T-helper 1 cell treated with Interleukin-12 subunit alpha and Interleukin-12 subunit beta and Interleukin-4 antibody, amounts not matched to agents 30 ng/mL and 1 ng/mL, for 36 hours (primary cell): ENCODE measurements at regions not wholly inside any gene's neighbourhood (a gene's known extent, or its start where the extent isn't known, plus 50 kb on each side); places are given as distances from the start of the nearest gene placed in this dataset.

Experiments used
- intact Hi-C: fragments of 100-400 bp; cut with micrococcal nuclease; formaldehyde crosslinking; loops from one replicate; pipeline ENCODE4 v1.15.1; 2024

- intact Hi-C loops: no loop called here
Observed at GRCh38 chr15:98266295-98266694, 305.8 kb downstream of the ARRDC4 start.

DNA sequence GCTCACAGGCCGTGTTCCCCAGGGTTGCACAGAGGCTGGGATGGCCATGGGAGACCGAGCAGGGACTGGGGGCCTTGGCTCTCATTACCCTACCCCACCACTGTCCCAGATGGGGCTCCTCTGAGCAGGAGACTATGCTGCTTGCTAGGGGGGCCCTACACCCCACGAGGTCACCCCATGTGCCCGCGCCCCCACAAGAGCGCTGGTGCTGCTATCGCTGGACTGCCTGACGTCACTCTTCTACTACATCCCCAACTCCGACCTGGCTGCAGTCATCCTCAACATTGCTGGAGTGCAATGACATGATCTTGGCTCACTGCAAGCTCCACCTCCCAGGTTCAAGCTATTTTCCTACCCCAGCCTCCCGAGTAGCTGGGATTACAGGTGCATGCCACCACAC, 307.7 kb downstream of the ARRDC4 start:
- intact Hi-C loops: no loop called here

DNA sequence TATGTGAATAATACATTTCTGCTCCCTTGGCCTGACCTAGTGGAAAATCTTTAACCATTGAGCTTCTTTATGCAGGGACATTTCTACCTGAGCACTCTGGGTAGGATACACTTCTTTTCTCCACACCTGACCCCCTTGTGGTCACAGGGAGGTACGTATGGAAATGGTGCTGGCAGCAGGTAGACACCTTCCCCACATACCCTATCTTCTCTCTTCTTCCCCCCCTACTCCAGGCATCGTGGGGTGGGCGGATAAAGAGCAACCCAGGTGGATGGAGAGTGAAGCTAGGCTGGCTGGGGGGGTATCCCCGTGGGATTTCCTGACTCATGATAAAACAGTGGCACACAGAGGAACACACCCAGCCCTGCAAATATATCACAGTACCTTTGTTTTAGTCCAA, 312.1 kb downstream of the ARRDC4 start:
- intact Hi-C loops: no loop called here

DNA sequence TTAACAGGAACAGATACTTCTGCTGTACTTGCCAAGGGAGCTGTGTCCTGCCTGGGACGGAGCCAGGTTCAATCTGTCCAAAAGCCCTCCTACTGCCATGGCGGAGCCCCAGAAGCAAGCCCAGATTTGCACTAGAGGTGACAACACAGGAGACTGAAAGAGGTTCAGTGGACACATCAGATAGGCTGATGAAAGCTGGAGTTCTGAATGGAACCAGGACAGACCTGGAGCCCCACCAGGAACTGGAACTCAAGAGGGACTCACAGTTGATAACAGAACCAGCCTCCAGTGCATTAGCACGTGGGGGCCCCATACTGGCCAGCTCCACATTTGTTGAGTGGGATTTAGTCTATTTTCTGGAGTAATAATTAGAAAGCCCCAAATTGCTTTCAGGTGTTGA, 315.5 kb downstream of the ARRDC4 start:
- intact Hi-C loops: no loop called here

GRCh38 chr15:98277602-98278001, 317.1 kb downstream of the ARRDC4 start:
- intact Hi-C loops: no loop called here

DNA sequence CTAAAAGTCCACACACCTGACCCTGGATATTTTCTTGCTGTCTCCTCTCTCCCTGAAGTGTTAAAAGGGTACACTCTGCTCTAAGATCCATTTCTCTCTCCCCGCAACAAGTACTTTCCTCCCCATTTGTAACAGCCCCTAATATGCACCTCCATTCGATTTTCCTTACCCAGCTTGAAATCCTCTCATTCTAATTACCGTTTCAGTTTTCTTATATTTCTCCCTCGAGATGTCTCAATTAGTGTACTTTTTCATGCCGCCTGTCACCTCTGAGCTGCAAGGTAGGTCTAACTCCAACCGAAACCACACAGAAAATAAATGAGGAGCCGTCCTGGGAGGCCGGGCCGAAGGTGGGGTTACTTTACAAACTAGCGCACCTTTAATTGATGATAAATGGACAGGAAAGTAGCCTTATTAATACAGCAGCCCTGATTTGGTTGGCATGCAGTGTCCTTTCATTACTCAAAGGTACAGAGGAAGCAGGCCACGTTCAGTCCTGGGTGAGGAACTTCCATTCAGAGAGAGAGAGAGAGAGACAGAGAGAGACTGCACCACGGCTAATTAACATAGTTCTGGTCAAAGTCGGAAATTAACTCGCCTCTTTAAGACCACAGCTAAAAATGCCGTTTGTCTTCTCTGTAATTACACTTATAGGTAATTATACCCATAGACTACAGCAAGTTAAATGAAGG, 319.9 kb downstream of the ARRDC4 start:
- intact Hi-C loops: no loop called here

- intact Hi-C loops: no loop called here
Observed at GRCh38 chr15:98281130-98281529, 320.6 kb downstream of the ARRDC4 start.

DNA sequence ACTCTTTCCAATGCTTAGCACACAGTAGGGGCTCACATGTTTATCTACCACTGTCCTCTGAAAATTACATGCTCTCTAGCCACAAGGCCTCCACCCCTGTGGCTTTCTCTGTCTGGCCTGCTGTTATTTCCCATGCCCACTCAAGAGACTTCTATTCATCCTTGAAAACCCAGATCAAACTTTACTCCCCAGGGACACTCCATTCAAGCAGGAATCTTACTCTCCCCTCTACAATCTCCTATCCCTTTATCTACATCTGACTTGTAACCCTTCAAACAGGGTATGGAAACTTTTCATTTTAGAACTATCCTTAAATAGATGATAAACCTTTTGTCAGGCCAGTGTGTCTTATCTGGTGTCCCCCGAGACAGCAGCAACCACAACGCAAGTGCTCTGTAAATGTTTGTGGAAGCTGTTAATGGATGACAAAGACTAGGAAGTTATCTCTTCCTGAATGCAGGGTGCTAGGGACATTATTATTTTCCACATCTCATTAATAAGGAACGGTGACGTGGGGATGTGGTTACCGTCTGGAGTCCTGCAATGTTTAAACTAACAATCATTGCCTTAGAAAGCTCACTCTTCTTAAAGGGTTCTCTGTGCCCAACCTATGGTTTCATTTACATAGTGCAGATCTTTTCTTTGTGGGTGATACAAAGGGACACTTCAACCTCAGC, 322.3 kb downstream of the ARRDC4 start:
- intact Hi-C loops: no loop called here

GRCh38 chr15:98286200-98286599, 325.7 kb downstream of the ARRDC4 start:
- intact Hi-C loops: no loop called here

DNA sequence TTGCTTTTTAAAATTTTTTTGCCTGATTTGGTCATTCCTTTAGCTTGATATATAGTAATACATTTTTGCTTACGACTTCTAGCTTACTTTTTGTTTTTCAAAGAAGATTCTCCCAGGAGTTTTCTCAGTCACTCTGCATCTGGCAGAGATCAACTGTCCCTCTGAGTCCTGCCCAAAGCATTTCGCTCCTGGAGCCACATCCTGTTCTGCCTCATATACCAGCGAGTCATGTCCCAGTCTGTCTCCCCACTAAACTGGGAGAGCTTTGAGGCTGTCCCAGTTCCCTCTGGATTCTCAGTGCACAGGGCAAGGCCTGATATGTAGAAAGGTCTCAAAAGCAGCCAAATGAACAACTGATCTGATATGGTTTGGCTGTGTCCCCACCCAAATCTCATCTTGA, 326.3 kb downstream of the ARRDC4 start:
- intact Hi-C loops: no loop called here

GRCh38 chr15:98288091-98288590, 327.6 kb downstream of the ARRDC4 start:
- intact Hi-C loops: no loop called here

- intact Hi-C loops: no loop called here
Observed at GRCh38 chr15:98289747-98290146, 329.2 kb downstream of the ARRDC4 start.

GRCh38 chr15:98292442-98293240, 332.1 kb downstream of the ARRDC4 start:
- intact Hi-C loops: no loop called here

DNA sequence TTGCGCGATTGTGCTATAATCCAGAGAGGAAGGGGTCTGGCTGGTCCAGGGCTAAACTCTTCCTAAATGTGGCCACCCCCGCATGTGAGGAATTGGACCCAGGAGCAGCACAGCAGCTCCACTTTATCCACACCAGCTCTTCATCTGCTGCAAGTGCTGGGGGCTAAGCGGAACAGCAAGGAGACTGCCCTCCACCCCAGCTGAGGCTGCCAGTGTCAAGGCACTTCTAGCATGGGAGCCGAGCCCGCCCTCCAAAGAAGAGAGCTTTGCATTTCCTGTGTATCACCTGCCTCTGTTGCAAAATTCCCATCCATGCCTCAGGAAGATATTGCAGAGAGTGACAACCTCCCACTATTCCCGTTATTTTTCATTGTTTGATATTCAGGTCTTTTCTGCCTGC, 333.6 kb downstream of the ARRDC4 start:
- intact Hi-C loops: loop anchor here (1.0 kb wide), 1 partner anchor 128 kb away; no protein-coding TSS in a partner anchor

- intact Hi-C loops: loop anchor here (1.0 kb wide), 1 partner anchor 386 kb away; no protein-coding TSS in a partner anchor
Observed at GRCh38 chr15:98295101-98295759, 334.7 kb downstream of the ARRDC4 start.

DNA sequence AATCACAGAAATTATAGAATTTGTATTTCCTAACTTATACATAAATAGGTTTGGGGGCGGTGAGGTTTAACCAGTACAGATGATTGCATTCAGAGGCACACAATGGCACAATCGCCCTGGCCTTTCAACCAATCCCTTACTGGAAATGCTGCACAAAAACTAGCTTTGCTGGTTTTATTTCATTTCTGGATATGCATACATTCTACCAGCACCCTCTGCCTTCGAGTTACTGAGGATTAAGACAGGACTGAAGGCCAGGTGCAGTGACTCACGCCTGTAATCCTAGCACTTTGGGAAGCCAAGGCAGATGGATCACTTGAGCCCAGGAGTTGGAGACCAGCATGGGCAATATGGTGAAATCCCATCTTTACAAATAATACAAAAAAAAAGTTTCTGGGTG, 336.1 kb downstream of the ARRDC4 start:
- intact Hi-C loops: no loop called here

DNA sequence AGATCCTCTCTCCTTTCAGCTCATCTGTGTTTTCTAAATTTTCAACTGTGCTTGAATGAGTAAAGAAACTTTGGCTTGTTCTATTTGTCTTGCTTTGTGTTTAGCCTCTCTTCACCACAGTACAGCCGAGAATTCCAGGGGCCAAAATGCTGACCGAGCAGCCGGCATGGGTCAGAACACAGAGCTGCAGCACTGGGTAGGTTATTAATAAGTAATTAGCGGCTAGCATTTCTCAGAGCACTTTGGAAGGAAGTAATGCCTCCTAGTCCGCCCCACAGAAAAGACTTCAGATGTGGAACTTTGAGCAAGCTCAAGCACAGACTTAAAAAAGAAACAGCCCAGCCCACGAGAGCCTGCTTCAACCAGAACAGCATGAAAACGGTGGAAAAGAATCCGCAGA, 343.9 kb downstream of the ARRDC4 start:
- intact Hi-C loops: no loop called here

DNA sequence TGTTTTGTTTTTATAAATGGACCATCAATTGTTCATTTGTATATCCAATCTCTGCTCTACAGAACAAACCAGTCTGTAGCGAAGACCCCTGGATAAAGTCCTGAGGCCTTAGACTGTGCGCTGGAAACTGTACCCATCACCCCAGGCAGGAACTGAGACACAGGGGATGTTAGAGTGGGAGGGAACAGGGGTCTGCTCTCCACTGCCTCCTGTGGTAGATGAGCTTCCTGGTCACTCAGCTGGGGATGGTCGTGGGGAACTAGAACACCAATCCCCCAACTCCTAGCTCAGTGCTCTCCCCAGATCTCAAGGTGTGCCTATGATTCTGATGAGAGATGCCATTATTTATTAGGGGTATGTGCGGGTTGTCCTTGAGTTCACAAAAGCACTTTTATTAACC, 340.2 kb upstream of the IGF1R start:
- intact Hi-C loops: loop anchor here (5.0 kb wide), 1 partner anchor 919 kb away; no protein-coding TSS in a partner anchor

DNA sequence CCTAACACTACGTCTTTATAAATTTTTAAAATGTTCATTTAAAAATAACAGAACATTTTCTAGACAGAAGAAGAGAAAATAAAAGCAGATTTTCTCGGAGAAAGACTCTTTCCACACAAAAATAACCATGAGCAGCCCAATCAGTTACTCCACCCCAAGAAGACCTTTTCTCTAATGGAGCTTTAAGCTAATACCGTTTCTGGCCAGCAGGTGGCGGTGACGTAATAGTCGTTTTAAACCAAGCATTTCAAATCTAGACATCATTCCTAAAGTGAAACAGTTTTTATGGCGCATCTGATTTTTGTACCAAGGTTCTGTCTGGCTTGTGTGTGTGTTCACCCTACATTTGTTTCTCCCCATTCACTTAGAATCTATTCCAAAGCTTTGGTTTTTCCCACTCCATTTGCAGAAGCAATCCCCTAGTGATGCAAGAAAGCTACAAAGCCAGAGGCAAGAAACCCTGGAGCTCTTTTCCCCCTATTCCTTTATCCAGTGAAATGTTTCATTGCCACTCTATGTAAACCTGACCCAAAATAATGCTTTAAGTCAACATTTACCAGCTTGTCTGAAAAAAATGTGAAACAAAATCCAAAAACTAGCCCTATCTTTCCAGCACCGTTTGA, 336.7 kb upstream of the IGF1R start:
- intact Hi-C loops: loop anchor here (1.0 kb wide), 3 partner anchors 110 to 765 kb away; no protein-coding TSS in a partner anchor

DNA sequence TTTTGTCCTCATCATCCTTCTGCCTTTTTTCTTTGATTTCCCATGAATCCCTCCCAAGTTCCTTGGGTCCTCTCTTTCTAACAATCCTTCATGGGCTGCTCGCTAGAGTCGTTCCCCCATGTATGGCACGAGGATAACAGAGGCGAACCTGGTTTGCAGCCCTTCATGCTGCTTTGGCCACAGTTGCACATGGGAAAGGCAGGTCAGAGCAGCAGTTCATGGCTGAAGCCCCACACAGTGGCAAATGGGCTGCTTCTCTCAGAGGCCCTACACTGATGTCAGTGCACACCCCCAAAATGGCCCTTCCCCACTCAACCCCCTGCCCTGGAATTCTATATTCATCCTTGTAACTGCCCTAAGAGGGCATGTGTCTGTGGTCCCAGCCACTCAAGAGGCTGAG, 335.4 kb upstream of the IGF1R start:
- intact Hi-C loops: no loop called here

DNA sequence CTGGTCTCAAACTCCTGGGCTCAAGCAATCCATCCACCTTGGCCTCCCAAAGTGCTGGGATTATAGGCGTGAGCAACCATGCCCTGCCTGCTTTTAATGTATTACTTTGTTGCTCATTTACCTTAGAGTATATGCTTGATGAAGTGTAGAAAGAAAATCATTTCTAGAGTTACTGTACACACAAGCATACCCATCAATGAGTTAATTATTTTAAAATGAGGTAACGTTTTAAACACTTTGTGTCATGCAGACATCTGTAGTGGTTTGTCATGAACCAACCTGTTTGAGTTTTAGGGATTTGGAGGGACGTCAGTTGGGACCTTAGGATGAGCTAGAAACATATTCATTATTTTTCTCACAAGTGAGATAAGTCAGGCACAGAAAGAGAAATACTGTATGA, 332.4 kb upstream of the IGF1R start:
- intact Hi-C loops: no loop called here
